ENCODE measurements at regions not wholly inside any gene's neighbourhood (a gene's known extent, or its start where the extent isn't known, plus 50 kb on each side); places are given as distances from the start of the nearest gene placed in this dataset.

DNA sequence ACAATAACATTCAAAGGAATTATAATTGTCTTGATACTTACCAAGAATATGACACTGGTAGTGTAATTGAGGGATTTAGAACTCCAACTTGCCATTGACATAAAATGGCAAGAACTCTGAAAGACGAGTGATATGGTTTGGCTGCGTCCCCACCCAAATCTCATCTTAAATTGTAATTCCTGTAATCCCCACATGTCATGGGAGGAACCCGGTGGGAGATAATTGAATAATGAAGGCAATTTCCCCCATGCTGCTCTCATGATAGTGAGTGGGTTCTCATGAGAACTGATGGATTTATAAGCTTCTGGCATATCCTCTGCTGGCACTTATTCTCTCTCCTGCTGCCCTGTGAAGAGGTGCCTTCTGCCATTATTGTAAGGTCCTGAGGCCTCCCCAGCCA lies 1536.4 kb downstream of the TECRL start:
- TF ChIP-seq EP300 (IDR thresholded peaks at IDR 0.05; ENCODE audit: low read depth) (no peak), POLR2A (IDR thresholded peaks at IDR 0.05) (no peak)
